Fibroblast of pulmonary artery (primary cell): ENCODE measurements at regions not wholly inside any gene's neighbourhood (a gene's known extent, or its start where the extent isn't known, plus 50 kb on each side); places are given as distances from the start of the nearest gene placed in this dataset.

Experiments
- DNase-seq: peaks from one replicate; pipeline ENCODE4 v3.0.0-alpha.2; 2010; ENCODE audit warnings: low read depth
- H3K4me3 ChIP-seq: replicated peaks from 2 replicates; pipeline ENCODE4 v1.5.1; 2011; ENCODE audit warnings: low read depth, mild to moderate bottlenecking, control low read depth, low read length, moderate library complexity
- CTCF ChIP-seq: IDR thresholded peaks from 2 replicates; pipeline ENCODE4 v1.5.1; 2011; ENCODE audit warnings: mild to moderate bottlenecking, control low read depth, low read length, inconsistent platforms; ENCODE audit errors: missing control alignments

- no peak for TF ChIP-seq CTCF
- H3K4me3 ChIP-seq: no peak overlapping the region
- DNase-seq: no peak
Observed at GRCh38 chr10:125428054-125428453, 254.9 kb downstream of the TEX36 start.

GRCh38 chr10:125424191-125424847, 258.6 kb downstream of the TEX36 start:
- no peak overlapping the region for H3K4me3 ChIP-seq
- TF ChIP-seq CTCF: no peak
- no peak for DNase-seq

- no peak for TF ChIP-seq CTCF
- DNase-seq: no peak
Observed at GRCh38 chr10:125423569-125423968, 259.4 kb downstream of the TEX36 start.

GRCh38 chr10:125419831-125420230, 259.5 kb upstream of the CTBP2 start:
- TF ChIP-seq CTCF: no peak
- H3K4me3 ChIP-seq: no peak overlapping the region
- DNase-seq: no peak

More at GRCh38 chr10:125423569-125423968, 259.4 kb downstream of the TEX36 start:
- H3K4me3 ChIP-seq: no peak overlapping the region

GRCh38 chr10:125419146-125419545, 258.8 kb upstream of the CTBP2 start:
- no peak for TF ChIP-seq CTCF
- H3K4me3 ChIP-seq: no peak overlapping the region
- no peak for DNase-seq

- H3K4me3 ChIP-seq: no peak overlapping the region
- no peak for DNase-seq
- no peak for TF ChIP-seq CTCF
Observed at GRCh38 chr10:125417605-125418004, 257.2 kb upstream of the CTBP2 start.

- no peak for TF ChIP-seq CTCF
- DNase-seq: no peak
- no peak overlapping the region for H3K4me3 ChIP-seq
Observed at GRCh38 chr10:125415964-125416363, 255.6 kb upstream of the CTBP2 start.
